ENCODE measurements at regions not wholly inside any gene's neighbourhood (a gene's known extent, or its start where the extent isn't known, plus 50 kb on each side); places are given as distances from the start of the nearest gene placed in this dataset.
"Not testable (repeated sequence)": the region's sequence is repeated elsewhere in the genome, so short reads cannot be mapped to it uniquely, and the experiment has no call there.

- DNase-seq (ENCODE audit: low read depth in 1 of 2, low spot score in 1 of 2), result not testable (repeated sequence)
Observed at GRCh38 chr11:116028506-116028905, 524.3 kb upstream of the CADM1 start.

GRCh38 chr11:115999437-115999836, 495.2 kb upstream of the CADM1 start:
- no peak for DNase-seq (ENCODE audit: low read depth in 1 of 2, low spot score in 1 of 2)

GRCh38 chr11:115996808-115997188, 492.6 kb upstream of the CADM1 start:
- DNase-seq (ENCODE audit: low read depth in 1 of 2, low spot score in 1 of 2), result no peak

GRCh38 chr11:115996125-115996807, 492.1 kb upstream of the CADM1 start:
- no peak for DNase-seq (ENCODE audit: low read depth in 1 of 2, low spot score in 1 of 2)

- DNase-seq (ENCODE audit: low read depth in 1 of 2, low spot score in 1 of 2), result no peak
Observed at GRCh38 chr11:115993590-115993989, 489.4 kb upstream of the CADM1 start.

GRCh38 chr11:115990004-115990447, 485.8 kb upstream of the CADM1 start:
- DNase-seq (ENCODE audit: low read depth in 1 of 2, low spot score in 1 of 2), result no peak

- no peak for DNase-seq (ENCODE audit: low read depth in 1 of 2, low spot score in 1 of 2)
Observed at GRCh38 chr11:115985896-115986295, 481.7 kb upstream of the CADM1 start.

GRCh38 chr11:115984228-115984627, 480.0 kb upstream of the CADM1 start:
- no peak for DNase-seq (ENCODE audit: low read depth in 1 of 2, low spot score in 1 of 2)

GRCh38 chr11:115982666-115983065, 478.5 kb upstream of the CADM1 start:
- DNase-seq (ENCODE audit: low read depth in 1 of 2, low spot score in 1 of 2), result no peak

GRCh38 chr11:115981814-115982471, 477.7 kb upstream of the CADM1 start:
- DNase-seq (ENCODE audit: low read depth in 1 of 2, low spot score in 1 of 2), result no peak

- DNase-seq (ENCODE audit: low read depth in 1 of 2, low spot score in 1 of 2), result no peak
Observed at GRCh38 chr11:115981104-115981481, 476.9 kb upstream of the CADM1 start.

GRCh38 chr11:115980337-115981103, 476.3 kb upstream of the CADM1 start:
- no peak for DNase-seq (ENCODE audit: low read depth in 1 of 2, low spot score in 1 of 2)

- DNase-seq (ENCODE audit: low read depth in 1 of 2, low spot score in 1 of 2), result no peak
Observed at GRCh38 chr11:115974703-115975102, 470.5 kb upstream of the CADM1 start.

GRCh38 chr11:115967203-115967602, 463.0 kb upstream of the CADM1 start:
- not testable (repeated sequence) for DNase-seq (ENCODE audit: low read depth in 1 of 2, low spot score in 1 of 2)

GRCh38 chr11:115965767-115966504, 461.7 kb upstream of the CADM1 start:
- no peak for DNase-seq (ENCODE audit: low read depth in 1 of 2, low spot score in 1 of 2)

- DNase-seq (ENCODE audit: low read depth in 1 of 2, low spot score in 1 of 2), result no peak
Observed at GRCh38 chr11:115964091-115964490, 459.9 kb upstream of the CADM1 start.

- no peak for DNase-seq (ENCODE audit: low read depth in 1 of 2, low spot score in 1 of 2)
Observed at GRCh38 chr11:115963156-115963555, 458.9 kb upstream of the CADM1 start.

- DNase-seq (ENCODE audit: low read depth in 1 of 2, low spot score in 1 of 2), result no peak
Observed at GRCh38 chr11:115961159-115962003, 457.2 kb upstream of the CADM1 start.

GRCh38 chr11:115959081-115959486, 454.9 kb upstream of the CADM1 start:
- no peak for DNase-seq (ENCODE audit: low read depth in 1 of 2, low spot score in 1 of 2)

Measured in stimulated activated CD4-positive, alpha-beta T cell treated with anti-CD3 and anti-CD28 coated beads, Interleukin-15, amount 100 ng/mL, for 1 hour (primary cell).